Astrocyte (in vitro differentiated cells and primary cell): ENCODE measurements at regions not wholly inside any gene's neighbourhood (a gene's known extent, or its start where the extent isn't known, plus 50 kb on each side); places are given as distances from the start of the nearest gene placed in this dataset.

Experiments
- DNase-seq: peaks from one replicate; pipeline ENCODE4 v3.0.0-alpha.2; 2010; ENCODE audit warnings: low read depth
- FAIRE-seq: peaks from 2 replicates; lab custom pipeline; 2011; peaks lifted over from hg19 to GRCh38; lab: Jason Lieb, UNC
- H2AFZ ChIP-seq: 2 replicates; pipeline ENCODE4 v1.6.0; 2012; ENCODE audit warnings: low read depth, low read length, inconsistent platforms
- H3K27ac ChIP-seq: 2 replicates; pipeline ENCODE4 v1.5.1; 2011; ENCODE audit warnings: low read depth, low read length, inconsistent platforms
- H3K27me3 ChIP-seq: 2 replicates; pipeline ENCODE4 v1.6.0; 2011; ENCODE audit warnings: low read length, inconsistent platforms; ENCODE audit not compliant: insufficient read depth
- H3K36me3 ChIP-seq: 2 replicates; pipeline ENCODE4 v1.5.1; 2011; ENCODE audit warnings: low read length, inconsistent platforms; ENCODE audit not compliant: insufficient read depth
- H3K4me1 ChIP-seq: 2 replicates; pipeline ENCODE4 v1.5.1; 2011; ENCODE audit warnings: low read length, inconsistent platforms; ENCODE audit not compliant: insufficient read depth
- H3K4me2 ChIP-seq: 2 replicates; pipeline ENCODE4 v1.6.0; 2012; ENCODE audit warnings: low read length, inconsistent platforms
- H3K4me3 ChIP-seq: 2 replicates; pipeline ENCODE4 v1.5.1; 2011; ENCODE audit warnings: low read depth, mild to moderate bottlenecking, low read length, inconsistent platforms; ENCODE audit not compliant: insufficient read depth
- H3K79me2 ChIP-seq: 2 replicates; pipeline ENCODE4 v1.6.0; 2012; ENCODE audit warnings: mild to moderate bottlenecking, low read length, inconsistent platforms; ENCODE audit not compliant: insufficient read depth
- H3K9ac ChIP-seq: 2 replicates; pipeline ENCODE4 v1.6.0; 2012; ENCODE audit warnings: mild to moderate bottlenecking, low read length, inconsistent platforms
- H3K9me3 ChIP-seq: 2 replicates; pipeline ENCODE4 v1.5.1; 2012; ENCODE audit warnings: low read depth, mild to moderate bottlenecking, low read length, inconsistent platforms; ENCODE audit not compliant: insufficient read depth
- H4K20me1 ChIP-seq: 2 replicates; pipeline ENCODE4 v1.6.0; 2012; ENCODE audit warnings: low read length, inconsistent platforms; ENCODE audit not compliant: insufficient read depth
- H3K27ac Mint-ChIP-seq: one replicate; pipeline ENCODE4 v1.8.0; 2021; ENCODE audit warnings: mild to moderate bottlenecking, mixed read lengths; ENCODE audit not compliant: unreplicated experiment
- H3K27me3 Mint-ChIP-seq: one replicate; pipeline ENCODE4 v1.8.0; 2021; ENCODE audit warnings: low read depth, mixed read lengths; ENCODE audit not compliant: unreplicated experiment
- H3K36me3 Mint-ChIP-seq: one replicate; pipeline ENCODE4 v1.8.0; 2021; ENCODE audit warnings: low read depth, mixed read lengths; ENCODE audit not compliant: unreplicated experiment
- H3K4me1 Mint-ChIP-seq: one replicate; pipeline ENCODE4 v1.8.0; 2021; ENCODE audit warnings: low read depth, mixed read lengths; ENCODE audit not compliant: unreplicated experiment
- H3K4me3 Mint-ChIP-seq: one replicate; pipeline ENCODE4 v1.8.0; 2021; ENCODE audit warnings: mild to moderate bottlenecking, moderate library complexity, mixed read lengths; ENCODE audit not compliant: unreplicated experiment
- H3K9me3 Mint-ChIP-seq: one replicate; pipeline ENCODE4 v1.8.0; 2021; ENCODE audit warnings: mild to moderate bottlenecking, mixed read lengths; ENCODE audit not compliant: unreplicated experiment
- EZH2 ChIP-seq: IDR thresholded peaks from 2 replicates; pipeline ENCODE4 v1.6.1; 2012; ENCODE audit warnings: mild to moderate bottlenecking, low read length, inconsistent platforms; ENCODE audit not compliant: insufficient read depth
- TF ChIP-seq, protein P1 (sequence below): IDR thresholded peaks from 2 replicates; pipeline ENCODE4 v1.5.1; 2011; ENCODE audit warnings: low read depth, mild to moderate bottlenecking, inconsistent platforms, low read length, moderate library complexity; ENCODE audit not compliant: insufficient read depth

GRCh38 chr4:136992032-136992431, 540.3 kb downstream of the PCDH18 start:
- Histone ChIP-seq H3K36me3 (no peaks in the 10 kb centered on the region), H3K4me1 (no peaks in the 10 kb centered on the region), H2AFZ (no peak overlapping the region), H3K27ac (no peak overlapping the region), H3K9me3 (no peaks in the 10 kb centered on the region), H3K27me3 (no peaks in the 10 kb centered on the region), H4K20me1 (no peaks in the 10 kb centered on the region), H3K9ac (no peak overlapping the region), H3K4me2 (no peak overlapping the region), H3K4me3 (no peak overlapping the region), H3K79me2 (no peaks in the 10 kb centered on the region)
- H3K9me3 Mint-ChIP-seq, result peaks cover 3% of the 10 kb centered on the region
- no peak for TF ChIP-seq EZH2
- TF ChIP-seq, protein P1, sequence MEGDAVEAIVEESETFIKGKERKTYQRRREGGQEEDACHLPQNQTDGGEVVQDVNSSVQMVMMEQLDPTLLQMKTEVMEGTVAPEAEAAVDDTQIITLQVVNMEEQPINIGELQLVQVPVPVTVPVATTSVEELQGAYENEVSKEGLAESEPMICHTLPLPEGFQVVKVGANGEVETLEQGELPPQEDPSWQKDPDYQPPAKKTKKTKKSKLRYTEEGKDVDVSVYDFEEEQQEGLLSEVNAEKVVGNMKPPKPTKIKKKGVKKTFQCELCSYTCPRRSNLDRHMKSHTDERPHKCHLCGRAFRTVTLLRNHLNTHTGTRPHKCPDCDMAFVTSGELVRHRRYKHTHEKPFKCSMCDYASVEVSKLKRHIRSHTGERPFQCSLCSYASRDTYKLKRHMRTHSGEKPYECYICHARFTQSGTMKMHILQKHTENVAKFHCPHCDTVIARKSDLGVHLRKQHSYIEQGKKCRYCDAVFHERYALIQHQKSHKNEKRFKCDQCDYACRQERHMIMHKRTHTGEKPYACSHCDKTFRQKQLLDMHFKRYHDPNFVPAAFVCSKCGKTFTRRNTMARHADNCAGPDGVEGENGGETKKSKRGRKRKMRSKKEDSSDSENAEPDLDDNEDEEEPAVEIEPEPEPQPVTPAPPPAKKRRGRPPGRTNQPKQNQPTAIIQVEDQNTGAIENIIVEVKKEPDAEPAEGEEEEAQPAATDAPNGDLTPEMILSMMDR, result no peak
- DNase-seq (no peak), FAIRE-seq (no peak)
- H3K36me3 Mint-ChIP-seq, result no peaks in the 10 kb centered on the region
- no peak overlapping the region for H3K27ac Mint-ChIP-seq
- H3K27me3 Mint-ChIP-seq, result no peaks in the 10 kb centered on the region
- no peak overlapping the region for H3K4me3 Mint-ChIP-seq
- H3K4me1 Mint-ChIP-seq, result no peaks in the 10 kb centered on the region

- Histone ChIP-seq H3K36me3 (no peaks in the 10 kb centered on the region), H3K9me3 (no peaks in the 10 kb centered on the region), H3K4me1 (no peaks in the 10 kb centered on the region), H4K20me1 (no peaks in the 10 kb centered on the region), H3K9ac (no peak overlapping the region), H3K4me3 (no peak overlapping the region), H2AFZ (no peak overlapping the region), H3K27me3 (no peaks in the 10 kb centered on the region), H3K79me2 (no peaks in the 10 kb centered on the region), H3K4me2 (no peak overlapping the region), H3K27ac (no peak overlapping the region)
- Mint-ChIP-seq H3K4me1 (peaks cover 3% of the 10 kb centered on the region), H3K4me3 (no peak overlapping the region), H3K9me3 (no peaks in the 10 kb centered on the region), H3K27me3 (no peaks in the 10 kb centered on the region), H3K36me3 (no peaks in the 10 kb centered on the region), H3K27ac (no peak overlapping the region)
- no peak for FAIRE-seq
- no peak for DNase-seq
- no peak for TF ChIP-seq EZH2
- TF ChIP-seq, protein P1, result no peak
These were observed 546.6 kb downstream of the PCDH18 start for GRCh38 chr4:136985683-136986082.

DNA sequence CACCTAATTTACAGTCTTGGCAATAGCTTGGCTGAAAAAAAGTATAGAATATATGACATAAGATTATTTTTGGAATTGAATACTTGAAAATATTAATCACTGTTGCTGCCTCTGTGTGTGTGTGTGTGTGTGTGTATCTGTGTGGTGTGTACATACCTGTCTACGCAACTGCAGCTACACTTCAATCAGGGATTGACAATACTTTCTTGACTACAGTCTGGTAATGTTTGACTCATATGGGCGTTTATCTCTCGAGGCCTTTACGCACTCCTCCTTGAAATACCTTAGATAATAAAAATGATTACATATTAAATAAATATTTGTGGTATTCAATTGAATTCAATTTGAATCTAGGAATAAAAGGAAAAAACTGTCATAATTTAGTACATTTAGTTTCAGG, 565.2 kb downstream of the PCDH18 start:
- TF ChIP-seq EZH2, result no peak
- TF ChIP-seq, protein P1, result no peak
- Mint-ChIP-seq H3K36me3 (no peaks in the 10 kb centered on the region), H3K4me3 (no peak overlapping the region), H3K27me3 (no peaks in the 10 kb centered on the region), H3K9me3 (no peaks in the 10 kb centered on the region), H3K27ac (no peak overlapping the region), H3K4me1 (no peaks in the 10 kb centered on the region)
- H3K9me3 ChIP-seq, result no peaks in the 10 kb centered on the region
- no peak overlapping the region for H3K4me3 ChIP-seq
- no peak overlapping the region for H3K27ac ChIP-seq
- H3K4me2 ChIP-seq, result no peak overlapping the region
- no peaks in the 10 kb centered on the region for H3K27me3 ChIP-seq
- H3K4me1 ChIP-seq, result no peaks in the 10 kb centered on the region
- FAIRE-seq, result no peak
- H3K36me3 ChIP-seq, result no peaks in the 10 kb centered on the region
- no peak for DNase-seq
- no peaks in the 10 kb centered on the region for H4K20me1 ChIP-seq
- H3K9ac ChIP-seq, result no peak overlapping the region
- H2AFZ ChIP-seq, result no peak overlapping the region
- H3K79me2 ChIP-seq, result no peaks in the 10 kb centered on the region
